ENCODE measurements at regions not wholly inside any gene's neighbourhood (a gene's known extent, or its start where the extent isn't known, plus 50 kb on each side); places are given as distances from the start of the nearest gene placed in this dataset.

- DNase-seq: no peak
Observed at GRCh38 chr14:50040895-50041465, 75.4 kb downstream of the VCPKMT start.

- no peak for DNase-seq
Observed at GRCh38 chr14:50041980-50042379, 74.4 kb downstream of the VCPKMT start.

GRCh38 chr14:50044042-50044651, 72.2 kb downstream of the VCPKMT start:
- DNase-seq: no peak

GRCh38 chr14:50045039-50045711, 71.2 kb downstream of the VCPKMT start:
- DNase-seq: no peak

- no peak for DNase-seq
Observed at GRCh38 chr14:50045837-50046236, 70.5 kb downstream of the VCPKMT start.

- no peak for DNase-seq
Observed at GRCh38 chr14:50047274-50047676, 69.1 kb downstream of the VCPKMT start.

GRCh38 chr14:50049093-50049492, 67.3 kb downstream of the VCPKMT start:
- DNase-seq: no peak

GRCh38 chr14:50049703-50050570, 66.4 kb downstream of the VCPKMT start:
- DNase-seq: no peak

GRCh38 chr14:50051106-50051505, 65.3 kb downstream of the VCPKMT start:
- no peak for DNase-seq

GRCh38 chr14:50051706-50052105, 64.7 kb downstream of the VCPKMT start:
- DNase-seq: no peak

- DNase-seq: no peak
Observed at GRCh38 chr14:50052517-50052916, 63.9 kb downstream of the VCPKMT start.

GRCh38 chr14:50053935-50054334, 62.4 kb downstream of the VCPKMT start:
- no peak for DNase-seq

- no peak for DNase-seq
Observed at GRCh38 chr14:50055461-50056228, 60.7 kb downstream of the VCPKMT start.

GRCh38 chr14:50056435-50056834, 59.9 kb downstream of the VCPKMT start:
- no peak for DNase-seq

- DNase-seq: no peak
Observed at GRCh38 chr14:50057331-50057730, 59.0 kb downstream of the VCPKMT start.

GRCh38 chr14:50058113-50058512, 58.3 kb downstream of the VCPKMT start:
- DNase-seq: no peak

All from cerebellar nuclear complex (tissue), 1 donor.